GM13977 (cell line): ENCODE measurements at regions not wholly inside any gene's neighbourhood (a gene's known extent, or its start where the extent isn't known, plus 50 kb on each side); places are given as distances from the start of the nearest gene placed in this dataset.

Experiments
- DNase-seq: peaks from one replicate; pipeline ENCODE4 v3.0.0; 2012; ENCODE audit warnings: low spot score
- CTCF ChIP-seq: IDR thresholded peaks from 2 replicates; pipeline ENCODE4 v1.5.1; 2012; ENCODE audit warnings: mild to moderate bottlenecking, control low read depth; ENCODE audit not compliant: insufficient read depth; ENCODE audit errors: extremely low read depth, missing control alignments
- in situ Hi-C: fragments of 300-500 bp; cut with MboI; formaldehyde crosslinking; loops from one replicate; pipeline ENCODE4 v1.12.0; 2022; ENCODE audit warnings: low sequenced_read_pairs, low pct_unique_long_range_greater_than_20kb, mixed read lengths, inconsistent platforms; ENCODE audit not compliant: unreplicated experiment

- no peak for TF ChIP-seq CTCF
- in situ Hi-C loops: no loop called here
- DNase-seq: no peak
These were observed 348.0 kb downstream of the VPS13C start for GRCh38 chr15:61712129-61712759.

GRCh38 chr15:61702224-61703020, 357.8 kb downstream of the VPS13C start:
- DNase-seq: no peak
- no peak for TF ChIP-seq CTCF
- in situ Hi-C loops: no loop called here

GRCh38 chr15:61701455-61701854, 358.8 kb downstream of the VPS13C start:
- TF ChIP-seq CTCF: no peak
- in situ Hi-C loops: no loop called here
- DNase-seq: no peak

- in situ Hi-C loops: no loop called here
- DNase-seq: no peak
- no peak for TF ChIP-seq CTCF
These were observed 359.4 kb downstream of the VPS13C start for GRCh38 chr15:61700803-61701202.

- in situ Hi-C loops: no loop called here
- no peak for DNase-seq
- TF ChIP-seq CTCF: no peak
These were observed 362.5 kb downstream of the VPS13C start for GRCh38 chr15:61697796-61698195.

GRCh38 chr15:61689067-61689466, 371.2 kb downstream of the VPS13C start:
- no peak for DNase-seq
- in situ Hi-C loops: no loop called here
- no peak for TF ChIP-seq CTCF
